ENCODE measurements at regions not wholly inside any gene's neighbourhood (a gene's known extent, or its start where the extent isn't known, plus 50 kb on each side); places are given as distances from the start of the nearest gene placed in this dataset.

DNA sequence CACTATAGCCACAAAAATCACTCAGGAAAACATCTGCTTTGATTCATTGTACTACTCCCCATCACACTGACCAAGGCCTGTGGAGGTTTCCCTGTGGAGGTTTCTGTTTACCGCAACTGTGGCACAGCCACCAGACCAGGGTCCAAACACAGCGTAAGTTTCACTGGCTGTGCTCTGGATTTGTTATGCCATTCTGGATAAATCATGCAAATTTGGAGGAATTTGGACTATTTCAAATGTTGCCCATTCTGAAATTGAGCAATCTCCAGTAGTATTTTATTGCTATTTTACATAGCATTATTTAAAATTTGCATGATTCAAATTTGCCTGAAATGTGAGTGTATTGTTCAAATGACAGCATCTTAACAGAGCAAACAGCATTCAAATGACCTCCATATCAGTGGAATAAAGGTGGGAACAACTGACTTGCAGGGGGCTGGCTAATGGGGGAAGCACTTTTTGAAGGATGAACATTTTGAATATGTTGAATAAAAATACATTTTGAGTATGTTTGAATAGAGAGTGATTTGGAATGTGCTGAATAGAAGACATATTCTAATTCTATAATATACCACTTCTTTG is 66.1 kb upstream of the ACSL1 start:
- peak overlapping the region in 1 of 11 experiments; percentile 75; a peak in 1 of 22 replicates for H3K27ac ChIP-seq
- H3K4me3 ChIP-seq: no peak overlapping the region
- no peak for TF ChIP-seq Cebpa-rat (IDR thresholded peaks at IDR 0.05)
- H3K9ac ChIP-seq: no peak overlapping the region
- no peaks in the 10 kb centered on the region for H3K36me3 ChIP-seq
- H3K4me1 ChIP-seq: peaks cover 68 to 99% (median 86%) of the 10 kb centered on the region in 10 experiments
- H3K27me3 ChIP-seq: no peaks in the 10 kb centered on the region
- peak overlapping the region in 10 of 11 experiments; percentile 11 to 95 (median 80); a peak in 9 of 22 replicates for H3K4me2 ChIP-seq
- H4K20me1 ChIP-seq: no peaks in the 10 kb centered on the region
- peaks cover 0 to 14% (median 5%) of the 10 kb centered on the region in 11 experiments; a peak in 12 of 22 replicates for H3K9me3 ChIP-seq (replicated peaks in 1 of 11)

DNA sequence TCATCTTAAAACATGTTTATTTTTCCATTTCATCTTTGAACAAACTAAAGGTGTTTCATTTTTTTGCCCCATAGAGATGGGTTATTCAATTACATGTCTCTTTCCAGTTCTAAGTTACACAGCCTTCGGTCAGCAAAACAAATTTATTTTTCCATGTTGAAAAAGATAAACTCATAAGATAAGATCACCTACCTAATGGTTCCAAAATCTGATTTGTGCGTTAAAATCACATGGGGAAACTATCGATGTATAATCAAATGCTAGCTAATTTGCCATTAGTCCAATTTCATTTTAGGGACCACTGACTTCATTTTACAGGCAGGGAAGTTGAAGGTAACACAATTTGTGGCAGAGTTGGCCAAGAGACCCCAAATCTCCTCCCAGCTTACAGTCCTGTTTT is 67.2 kb upstream of the ACSL1 start:
- TF ChIP-seq Cebpa-rat (IDR thresholded peaks at IDR 0.05): no peak
- H3K4me1 ChIP-seq: peaks cover 75 to 99% (median 92%) of the 10 kb centered on the region in 10 experiments
- H3K27ac ChIP-seq: no peak overlapping the region
- H3K9me3 ChIP-seq (replicated peaks in 1 of 11): peaks cover 0 to 14% (median 5%) of the 10 kb centered on the region in 11 experiments; a peak in 12 of 22 replicates
- no peaks in the 10 kb centered on the region for H4K20me1 ChIP-seq
- no peaks in the 10 kb centered on the region for H3K36me3 ChIP-seq
- no peak overlapping the region for H3K4me3 ChIP-seq
- H3K27me3 ChIP-seq: no peaks in the 10 kb centered on the region
- H3K9ac ChIP-seq: no peak overlapping the region
- peak overlapping the region in 3 of 11 experiments; percentile 78 to 87 (median 82); a peak in 4 of 22 replicates for H3K4me2 ChIP-seq

DNA sequence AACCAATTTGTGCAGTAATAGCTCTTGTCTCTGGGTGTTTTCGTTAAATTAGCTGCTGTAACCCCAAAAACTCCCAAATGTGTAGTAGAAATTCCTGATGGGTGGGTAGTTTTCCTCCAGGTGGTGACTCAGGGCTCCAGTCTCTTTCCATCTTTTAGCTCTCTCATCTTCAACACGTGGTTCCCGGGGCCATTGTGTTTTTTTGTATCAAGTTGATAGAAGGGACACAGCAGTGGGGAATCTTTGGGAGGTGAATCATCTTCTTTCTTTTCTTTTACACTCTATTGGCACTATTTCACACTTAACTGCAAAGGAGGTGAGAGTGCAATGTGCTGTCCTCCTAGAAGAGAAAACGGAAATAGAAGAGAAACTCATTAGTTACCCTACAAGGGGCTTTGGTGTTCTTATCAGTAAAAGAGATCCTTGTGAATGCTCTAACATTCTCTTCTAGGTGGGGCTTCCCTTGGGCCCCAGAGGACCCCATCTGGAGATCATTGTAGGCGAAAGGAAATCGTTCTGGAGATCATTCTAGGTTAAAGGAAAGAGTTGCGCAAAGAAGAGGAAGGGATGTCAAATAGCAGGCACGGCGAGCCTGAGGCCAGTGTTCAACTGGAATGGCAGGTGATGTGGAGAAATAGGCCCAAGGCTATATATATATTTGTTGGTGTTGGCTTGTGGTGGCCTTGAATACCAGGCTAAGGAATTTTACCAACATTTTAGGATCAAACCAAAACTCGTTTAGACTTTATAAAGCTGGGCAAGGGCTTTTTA is 68.2 kb upstream of the ACSL1 start:
- Histone ChIP-seq H4K20me1 (no peaks in the 10 kb centered on the region), H3K4me1 (peaks cover 76 to 99% (median 92%) of the 10 kb centered on the region in 10 experiments), H3K4me3 (no peak overlapping the region), H3K36me3 (no peaks in the 10 kb centered on the region), H3K27me3 (no peaks in the 10 kb centered on the region), H3K4me2 (peak overlapping the region; percentile 41 to 91 (median 87); a peak in 20 of 22 replicates), H3K27ac (peak overlapping the region in 10 of 11 experiments; percentile 28 to 97 (median 60); a peak in 16 of 22 replicates), H3K9me3 (replicated peaks in 1 of 11) (peaks cover 0 to 14% (median 5%) of the 10 kb centered on the region in 11 experiments; a peak in 12 of 22 replicates), H3K9ac (peak overlapping the region in 3 of 11 experiments; percentile 58 to 76 (median 67); a peak in 6 of 22 replicates)
- peak in 5 of 11 experiments; percentile 8 to 56 (median 34); a peak in 3 of 22 replicates for TF ChIP-seq Cebpa-rat (IDR thresholded peaks at IDR 0.05)

DNA sequence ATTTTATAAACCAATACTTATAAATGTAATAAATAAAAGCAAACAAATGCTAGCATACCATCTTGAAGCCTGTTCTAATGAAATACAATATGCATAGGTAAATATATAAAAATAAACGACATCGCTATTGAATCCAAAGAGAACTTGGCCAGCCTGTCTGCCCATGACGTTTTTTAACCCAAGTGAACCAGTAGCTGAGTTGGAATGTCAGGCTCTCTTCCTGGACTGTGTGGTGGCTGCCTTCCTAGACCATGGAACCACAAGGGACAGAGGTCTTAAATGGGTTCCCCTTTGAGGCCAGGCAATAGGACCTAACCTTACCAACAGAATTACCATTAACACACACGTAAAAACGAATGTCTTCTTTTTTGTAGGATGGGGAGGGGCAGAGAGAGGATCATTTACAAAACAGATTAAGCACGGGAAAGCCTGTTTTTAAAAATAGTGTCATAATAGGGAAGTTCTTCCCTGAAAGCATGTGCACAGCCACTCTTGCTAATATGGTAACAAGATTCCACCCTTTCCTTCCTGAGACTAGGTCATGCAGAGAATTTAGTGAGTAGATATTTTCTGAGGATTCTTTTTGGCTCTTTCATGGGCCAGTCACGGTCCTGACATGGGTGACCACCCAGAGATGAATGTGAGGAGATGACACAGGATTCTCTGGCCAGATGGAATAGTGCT is 69.4 kb upstream of the ACSL1 start:
- Histone ChIP-seq H3K27me3 (no peaks in the 10 kb centered on the region), H3K4me2 (peak overlapping the region; percentile 41 to 91 (median 87)), H3K27ac (peak overlapping the region in 10 of 11 experiments; percentile 28 to 97 (median 60); a peak in 18 of 22 replicates), H3K4me3 (peak overlapping the region in 1 of 10 experiments; percentile 15; a peak in 1 of 20 replicates), H3K9ac (peak overlapping the region in 5 of 11 experiments; percentile 11 to 84 (median 58); a peak in 8 of 22 replicates), H3K4me1 (peaks cover 74 to 99% (median 91%) of the 10 kb centered on the region in 10 experiments), H4K20me1 (no peaks in the 10 kb centered on the region), H3K36me3 (no peaks in the 10 kb centered on the region), H3K9me3 (replicated peaks in 1 of 11) (peaks cover 0 to 14% (median 5%) of the 10 kb centered on the region in 11 experiments; a peak in 12 of 22 replicates)
- no peak for TF ChIP-seq Cebpa-rat (IDR thresholded peaks at IDR 0.05)

DNA sequence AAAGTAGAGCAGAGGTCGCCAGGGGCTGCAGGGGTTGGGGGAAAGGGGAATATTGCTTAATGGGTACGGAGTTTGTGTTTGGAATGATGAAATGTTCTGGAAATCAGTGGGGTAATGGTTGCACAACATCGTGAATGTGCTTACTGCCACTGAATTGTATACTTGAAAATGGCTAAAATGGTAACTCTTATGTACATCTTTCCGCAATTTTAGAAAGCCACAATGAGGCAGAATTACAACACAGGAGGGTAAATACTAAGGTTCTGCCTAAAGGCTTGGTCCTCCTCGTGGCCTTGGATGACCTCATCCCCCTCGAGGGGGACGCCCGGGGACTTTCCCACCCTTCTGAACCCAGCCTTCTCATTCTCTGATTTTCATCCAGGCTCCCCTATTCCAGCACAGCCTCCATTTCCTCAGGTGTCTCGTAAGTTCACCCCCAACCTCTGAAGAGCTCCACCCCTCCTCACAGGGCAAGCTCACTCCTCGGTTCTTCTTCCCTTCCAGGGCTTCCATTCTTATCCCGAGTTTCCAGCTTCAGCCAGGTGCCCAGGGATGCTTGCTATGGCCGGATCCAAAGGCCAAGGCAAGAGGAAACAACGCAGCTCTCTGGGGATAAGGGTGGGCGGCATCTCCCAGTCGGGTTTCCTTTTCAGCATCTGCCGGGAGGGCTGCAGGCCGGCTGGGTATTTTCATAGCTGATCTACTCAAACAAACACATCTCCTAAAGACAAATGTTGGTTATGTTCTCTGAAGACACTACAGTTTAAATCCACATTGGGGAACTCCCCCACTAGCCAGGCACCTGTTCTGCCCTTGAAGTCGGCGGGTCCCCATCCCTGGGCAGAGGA is 71.3 kb upstream of the ACSL1 start:
- H4K20me1 ChIP-seq: no peaks in the 10 kb centered on the region
- H3K4me2 ChIP-seq: peak overlapping the region; percentile 66 to 91 (median 87)
- H3K36me3 ChIP-seq: no peaks in the 10 kb centered on the region
- peaks cover 0 to 24% (median 9%) of the 10 kb centered on the region in 11 experiments; a peak in 14 of 22 replicates for H3K9me3 ChIP-seq (replicated peaks in 1 of 11)
- peak overlapping the region; percentile 33 to 97 (median 71) for H3K27ac ChIP-seq
- peak in 8 of 11 experiments; percentile 24 to 96 (median 51); a peak in 11 of 22 replicates for TF ChIP-seq Cebpa-rat (IDR thresholded peaks at IDR 0.05)
- peaks cover 57 to 82% (median 72%) of the 10 kb centered on the region in 10 experiments for H3K4me1 ChIP-seq
- H3K4me3 ChIP-seq: peak overlapping the region in 6 of 10 experiments; percentile 5 to 35 (median 27); a peak in 5 of 20 replicates
- H3K9ac ChIP-seq: peak overlapping the region; percentile 45 to 87 (median 63)
- no peaks in the 10 kb centered on the region for H3K27me3 ChIP-seq

DNA sequence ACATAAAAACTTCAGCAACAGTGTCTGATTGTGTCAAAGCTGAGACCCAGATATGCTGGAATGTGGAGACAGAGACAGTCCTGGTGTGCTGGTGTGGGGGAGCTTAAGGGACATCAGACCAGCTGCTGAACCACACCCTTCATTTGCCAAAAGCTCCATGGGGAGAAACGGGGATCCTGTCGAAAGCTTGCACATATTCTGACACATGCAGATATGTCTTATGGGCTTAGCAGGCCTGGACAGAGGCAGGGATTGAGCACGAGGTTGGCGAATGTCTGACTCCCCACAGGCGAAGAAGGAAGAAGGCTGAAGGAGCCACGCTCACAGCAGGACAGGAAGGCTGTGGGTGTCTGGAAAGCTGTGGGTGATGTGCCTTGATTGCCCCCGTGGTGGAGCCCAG is 72.1 kb upstream of the ACSL1 start:
- Histone ChIP-seq H3K36me3 (no peaks in the 10 kb centered on the region), H3K4me2 (peak overlapping the region; percentile 66 to 91 (median 87)), H3K4me1 (peaks cover 57 to 74% (median 66%) of the 10 kb centered on the region in 10 experiments), H4K20me1 (no peaks in the 10 kb centered on the region), H3K27me3 (no peaks in the 10 kb centered on the region), H3K27ac (peak overlapping the region; percentile 25 to 97 (median 59); a peak in 20 of 22 replicates), H3K4me3 (no peak overlapping the region), H3K9me3 (replicated peaks in 1 of 11) (peaks cover 0 to 27% (median 9%) of the 10 kb centered on the region in 11 experiments; a peak in 14 of 22 replicates), H3K9ac (peak overlapping the region; percentile 10 to 87 (median 43); a peak in 14 of 22 replicates)
- TF ChIP-seq Cebpa-rat (IDR thresholded peaks at IDR 0.05): no peak

DNA sequence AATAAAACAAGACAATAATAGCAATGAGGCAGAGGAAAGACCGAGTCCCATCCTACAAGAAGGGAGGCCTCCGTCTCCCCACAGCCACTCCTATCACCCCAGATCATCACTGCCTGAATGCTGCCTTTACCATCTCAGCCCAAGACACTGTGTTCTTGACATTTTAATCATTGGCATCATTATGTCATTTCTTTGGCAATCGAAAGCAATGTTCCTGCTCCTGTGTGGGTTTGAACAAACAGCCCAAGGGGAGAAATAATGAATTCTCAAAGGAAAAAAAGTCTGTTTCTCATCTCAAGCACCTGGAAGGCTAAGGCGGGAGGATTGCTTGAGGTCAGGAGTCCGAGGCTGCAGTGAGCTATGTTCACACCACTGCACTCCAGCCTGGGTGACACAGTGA is 73.0 kb upstream of the ACSL1 start:
- TF ChIP-seq Cebpa-rat (IDR thresholded peaks at IDR 0.05): no peak
- H4K20me1 ChIP-seq: no peaks in the 10 kb centered on the region
- no peaks in the 10 kb centered on the region for H3K36me3 ChIP-seq
- no peaks in the 10 kb centered on the region for H3K27me3 ChIP-seq
- H3K9me3 ChIP-seq (replicated peaks in 1 of 11): peaks cover 0 to 19% (median 5%) of the 10 kb centered on the region in 11 experiments; a peak in 14 of 22 replicates
- peak overlapping the region in 6 of 11 experiments; percentile 59 to 97 (median 74); a peak in 9 of 22 replicates for H3K27ac ChIP-seq
- no peak overlapping the region for H3K4me3 ChIP-seq
- peak overlapping the region in 4 of 11 experiments; percentile 6 to 87 (median 64); a peak in 4 of 22 replicates for H3K9ac ChIP-seq
- peak overlapping the region; percentile 66 to 91 (median 87) for H3K4me2 ChIP-seq
- H3K4me1 ChIP-seq: peaks cover 57 to 65% (median 63%) of the 10 kb centered on the region in 10 experiments

Measured in BLaER1 treated with 17β-estradiol and CSF1 and Interleukin-3, amounts not matched to agents 10 nM and 100 nM (cell line).